HT-29 (cell line): ENCODE measurements at regions not wholly inside any gene's neighbourhood (a gene's known extent, or its start where the extent isn't known, plus 50 kb on each side); places are given as distances from the start of the nearest gene placed in this dataset.
"Not testable (repeated sequence)": the region's sequence is repeated elsewhere in the genome, so short reads cannot be mapped to it uniquely, and the experiment has no call there.

Source experiments
- DNase-seq: peaks from one replicate; pipeline ENCODE4 v3.0.0-alpha.2; 2015; ENCODE audit warnings: low spot score

- no peak for DNase-seq
Observed at GRCh38 chr5:114822863-114823262, 346.8 kb downstream of the TRIM36 start.

- DNase-seq: no peak
Observed at GRCh38 chr5:114822436-114822835, 347.3 kb downstream of the TRIM36 start.

- DNase-seq: no peak
Observed at GRCh38 chr5:114790403-114790792, 379.3 kb downstream of the TRIM36 start.

DNA sequence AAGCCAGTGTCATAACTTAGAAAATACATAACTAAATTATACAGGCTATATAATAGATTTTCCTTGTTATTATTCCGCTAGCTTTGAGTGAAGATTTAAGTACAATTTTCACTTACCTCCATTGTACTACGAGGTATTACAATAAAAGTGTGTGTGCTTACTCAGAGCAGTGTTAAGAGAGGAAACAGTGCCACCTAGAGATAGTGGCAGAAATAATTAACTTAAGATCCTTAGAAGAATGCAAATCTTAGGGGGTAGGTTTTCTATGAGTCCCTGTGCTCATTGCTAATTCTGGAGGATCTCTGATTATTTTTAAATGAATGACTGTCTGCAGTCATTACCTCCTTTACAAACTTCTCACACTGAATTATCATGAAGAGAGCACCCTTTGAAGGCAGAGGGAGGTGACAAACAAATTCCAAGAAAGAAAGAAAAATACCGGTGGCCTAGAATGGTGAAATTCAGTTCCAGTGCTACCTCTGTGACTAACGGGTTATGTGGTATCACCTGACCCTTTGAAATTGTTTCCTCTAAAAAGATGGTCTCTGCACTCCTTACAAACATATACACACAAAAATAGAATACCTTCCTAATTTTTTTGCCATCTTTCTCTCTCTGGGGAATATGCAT lies 379.8 kb downstream of the TRIM36 start:
- peak; percentile 49 for DNase-seq

- peak; percentile 12 for DNase-seq
Observed at GRCh38 chr5:114782869-114783268, 386.8 kb downstream of the TRIM36 start.

DNA sequence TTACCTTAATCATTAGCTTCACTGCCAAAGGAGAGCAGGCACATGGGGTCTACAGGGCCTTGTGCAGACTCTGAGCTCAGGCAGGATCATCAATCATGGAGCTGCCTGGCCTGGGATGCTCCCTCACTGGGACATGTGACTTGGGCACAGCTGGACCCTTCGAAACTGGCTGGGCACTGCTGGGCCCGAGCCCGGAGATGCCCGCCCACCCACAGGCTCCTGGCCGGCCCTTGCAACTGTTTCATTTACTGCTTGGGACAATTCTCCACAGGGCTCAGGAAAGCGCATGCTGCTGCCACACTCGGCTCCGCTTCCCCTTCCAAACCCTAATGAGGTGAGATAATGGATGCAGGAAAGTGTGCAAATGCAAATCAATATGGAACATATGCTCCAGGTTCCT lies 387.5 kb downstream of the TRIM36 start:
- no peak for DNase-seq

DNA sequence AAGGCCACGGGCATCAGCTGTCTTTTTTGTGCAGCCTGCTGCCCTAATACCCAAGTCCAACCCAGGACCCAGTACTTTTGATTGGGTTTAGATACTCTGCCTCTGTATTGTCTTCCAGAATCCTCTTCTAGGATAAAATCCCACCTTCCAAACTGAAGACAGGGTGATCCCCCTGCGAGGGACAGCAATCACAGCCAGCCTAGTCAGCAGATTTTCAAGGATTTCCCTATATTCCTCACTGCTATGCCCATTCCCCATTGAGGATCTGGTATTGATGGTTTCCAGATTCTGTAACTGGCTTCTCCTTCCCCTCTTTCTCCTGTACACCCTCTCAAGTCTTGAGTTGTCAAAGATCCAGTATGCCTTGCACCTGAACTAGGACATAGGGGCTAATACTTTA lies 389.4 kb downstream of the TRIM36 start:
- DNase-seq: no peak

DNA sequence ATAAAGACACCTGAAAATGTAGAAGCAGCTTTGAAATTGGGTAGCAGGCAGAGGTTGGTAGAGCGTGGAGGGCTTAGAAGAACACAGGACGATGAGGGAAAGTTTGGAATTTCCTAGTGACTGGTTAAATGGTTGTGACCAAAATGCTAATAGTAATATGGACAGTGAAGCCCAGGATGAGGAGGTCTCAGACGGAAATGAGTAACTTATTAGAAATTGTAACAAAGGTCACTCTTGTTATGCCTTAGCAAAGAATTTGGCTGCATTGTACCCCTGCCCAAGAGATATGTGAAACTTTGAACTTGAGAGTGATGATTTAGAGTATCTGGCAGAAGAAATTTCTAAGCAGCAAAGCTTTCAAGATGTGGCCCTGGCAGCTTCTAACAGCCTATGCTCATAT lies 382.5 kb downstream of the KCNN2 start:
- no peak for DNase-seq

DNA sequence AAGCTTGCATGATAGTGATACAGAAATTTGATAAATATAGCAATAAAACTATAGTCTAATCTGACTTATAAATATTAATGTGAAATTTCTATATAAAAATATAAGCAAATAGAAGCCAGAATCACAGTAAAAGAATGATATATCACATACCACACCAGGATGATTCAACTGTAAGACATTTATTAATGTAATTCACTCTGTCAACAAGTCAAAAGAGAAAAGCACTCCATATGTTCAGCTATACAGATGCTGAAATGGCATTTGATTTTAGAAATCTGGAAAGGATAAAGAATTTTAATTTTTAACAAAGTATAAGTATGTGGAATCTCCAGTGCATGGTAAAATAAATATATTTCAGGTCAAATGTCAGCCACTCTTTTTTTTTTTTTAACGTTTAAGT lies 372.4 kb downstream of the KCNN2 start:
- no peak for DNase-seq

- DNase-seq: no peak
Observed at GRCh38 chr5:114729986-114730385, 368.1 kb downstream of the KCNN2 start.

GRCh38 chr5:114727358-114727757 lies 365.5 kb downstream of the KCNN2 start:
- no peak for DNase-seq

GRCh38 chr5:114726131-114726530 lies 364.3 kb downstream of the KCNN2 start:
- peak; percentile 4 for DNase-seq

DNA sequence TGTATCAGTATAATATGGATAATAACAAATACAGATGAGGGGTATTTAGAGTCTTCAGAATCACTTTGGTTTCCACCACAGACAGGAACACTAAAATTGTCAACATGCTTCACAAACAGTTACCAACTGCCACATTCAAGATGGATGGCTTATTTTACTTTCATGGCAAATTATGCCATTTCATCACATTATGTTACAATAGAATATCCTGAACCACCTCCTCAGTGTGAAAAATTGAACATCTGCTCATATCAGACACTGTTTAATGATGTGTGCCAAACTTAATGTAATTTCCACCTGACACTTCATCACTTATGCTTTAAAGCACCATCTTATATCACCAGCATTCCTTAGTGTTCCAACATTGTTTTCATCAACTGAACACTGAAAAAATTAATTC lies 357.4 kb downstream of the KCNN2 start:
- no peak for DNase-seq

- no peak for DNase-seq
Observed at GRCh38 chr5:114716955-114717354, 355.1 kb downstream of the KCNN2 start.

GRCh38 chr5:114704225-114704893 lies 342.5 kb downstream of the KCNN2 start:
- not testable (repeated sequence) for DNase-seq

DNA sequence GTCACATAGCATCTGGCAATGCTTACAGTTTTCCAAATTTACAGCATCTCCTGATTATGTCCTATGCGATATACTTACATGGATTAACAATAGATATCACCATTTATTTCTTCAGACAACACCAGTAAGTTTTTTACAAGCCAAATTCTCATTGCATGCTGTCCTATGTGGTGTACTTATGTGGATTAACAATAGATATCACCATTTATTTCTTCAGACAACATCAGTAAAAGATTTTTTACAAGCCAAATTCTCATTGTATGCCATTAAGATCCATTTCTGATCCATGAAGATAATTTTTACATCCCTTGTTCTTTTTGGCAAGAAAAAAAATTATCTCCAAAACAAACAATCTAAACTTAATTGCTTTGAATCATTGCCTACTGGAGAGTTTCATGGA lies 340.9 kb downstream of the KCNN2 start:
- DNase-seq: no peak

DNA sequence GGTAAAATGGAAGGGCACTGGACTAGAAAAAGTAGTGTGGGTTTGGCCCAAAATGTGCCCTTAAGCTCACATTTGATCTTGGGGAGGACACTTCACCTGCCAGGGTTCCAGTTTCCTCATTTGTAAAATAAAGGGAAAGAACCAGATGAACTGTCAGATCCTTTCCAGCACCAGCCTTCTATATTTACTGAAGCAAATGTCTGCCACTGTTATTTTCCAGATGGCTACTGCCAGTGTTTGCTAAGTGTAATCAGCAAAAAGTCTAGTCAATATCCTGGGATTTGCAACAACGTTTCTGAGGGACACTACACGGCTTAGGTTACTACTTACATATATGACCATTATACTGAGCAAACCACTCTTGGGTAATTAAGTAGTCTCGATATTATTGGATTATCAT lies 340.3 kb downstream of the KCNN2 start:
- no peak for DNase-seq

- DNase-seq: no peak
Observed at GRCh38 chr5:114700823-114701222, 339.0 kb downstream of the KCNN2 start.

DNA sequence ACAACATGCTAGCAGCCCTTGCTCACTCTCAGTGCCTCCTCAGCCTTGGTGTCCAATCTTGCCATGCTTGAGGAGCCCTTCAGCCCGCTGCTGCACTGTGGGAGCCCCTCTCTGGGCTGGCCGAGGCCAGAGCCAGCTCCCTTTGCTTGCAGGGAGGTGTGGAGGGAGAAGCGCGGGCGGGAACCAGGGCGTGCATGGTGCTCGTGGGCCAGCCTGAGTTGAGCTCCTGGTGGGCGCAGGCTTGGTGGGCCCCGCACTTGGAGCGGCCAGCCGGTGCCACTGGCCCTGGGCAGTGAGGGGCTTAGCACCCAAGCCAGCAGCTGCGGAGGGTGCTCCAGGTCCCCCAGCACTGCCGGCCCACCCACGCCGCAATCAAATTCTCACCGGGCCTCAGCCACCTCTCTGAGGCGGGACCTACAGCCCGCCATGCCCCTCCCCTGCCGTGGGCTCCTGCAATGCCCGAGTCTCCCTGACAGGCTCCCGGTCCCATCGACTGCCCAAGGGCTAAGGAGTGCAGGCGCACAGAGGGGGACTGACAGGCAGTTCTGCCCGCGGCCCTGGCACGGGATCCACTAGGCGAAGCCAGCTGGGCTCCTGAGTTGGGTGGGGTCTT lies 333.5 kb downstream of the KCNN2 start:
- no peak for DNase-seq

GRCh38 chr5:114686356-114686755 lies 324.5 kb downstream of the KCNN2 start:
- DNase-seq: no peak

- DNase-seq: no peak
Observed at GRCh38 chr5:114678778-114679177, 316.9 kb downstream of the KCNN2 start.

- no peak for DNase-seq
Observed at GRCh38 chr5:114665551-114665950, 303.7 kb downstream of the KCNN2 start.

- DNase-seq: no peak
Observed at GRCh38 chr5:114660791-114661190, 298.9 kb downstream of the KCNN2 start.
